ENCODE measurements at regions not wholly inside any gene's neighbourhood (a gene's known extent, or its start where the extent isn't known, plus 50 kb on each side); places are given as distances from the start of the nearest gene placed in this dataset.
"Not testable (repeated sequence)": the region's sequence is repeated elsewhere in the genome, so short reads cannot be mapped to it uniquely, and the experiment has no call there.

GRCh38 chr2:172260336-172260735, 157.6 kb upstream of the DLX2 start:
- DNase-seq = no peak
- no peaks in the 10 kb centered on the region for H3K36me3 ChIP-seq

GRCh38 chr2:172261292-172261691, 158.6 kb upstream of the DLX2 start:
- TF ChIP-seq CTCF (IDR thresholded peaks at IDR 0.05; ENCODE audit: low read depth, low read length) = no peak
- Histone ChIP-seq H3K9me3 (no peaks in the 10 kb centered on the region), H3K27me3 (no peaks in the 10 kb centered on the region), H3K36me3 (no peaks in the 10 kb centered on the region), H3K4me1 (no peaks in the 10 kb centered on the region), H3K4me3 (ENCODE audit: low read depth, low read length) (no peak overlapping the region)
- no peak for DNase-seq

More at GRCh38 chr2:172260336-172260735, 157.6 kb upstream of the DLX2 start:
- no peak for TF ChIP-seq CTCF (IDR thresholded peaks at IDR 0.05; ENCODE audit: low read depth, low read length)
- H3K9me3 ChIP-seq = no peaks in the 10 kb centered on the region
- no peaks in the 10 kb centered on the region for H3K27me3 ChIP-seq
- H3K4me3 ChIP-seq (ENCODE audit: low read depth, low read length) = no peak overlapping the region
- no peaks in the 10 kb centered on the region for H3K4me1 ChIP-seq

GRCh38 chr2:172262486-172262885, 159.8 kb upstream of the DLX2 start:
- H3K9me3 ChIP-seq = no peaks in the 10 kb centered on the region
- H3K36me3 ChIP-seq = no peaks in the 10 kb centered on the region
- no peaks in the 10 kb centered on the region for H3K27me3 ChIP-seq
- no peaks in the 10 kb centered on the region for H3K4me1 ChIP-seq
- no peak for DNase-seq
- no peak overlapping the region for H3K4me3 ChIP-seq (ENCODE audit: low read depth, low read length)
- no peak for TF ChIP-seq CTCF (IDR thresholded peaks at IDR 0.05; ENCODE audit: low read depth, low read length)

GRCh38 chr2:172264820-172265219, 162.1 kb upstream of the DLX2 start:
- DNase-seq; H3K4me1 ChIP-seq; H3K9me3 ChIP-seq; H3K36me3 ChIP-seq; H3K4me3 ChIP-seq (ENCODE audit: low read depth, low read length); H3K27me3 ChIP-seq: not testable (repeated sequence)

GRCh38 chr2:172269507-172270244, 157.7 kb upstream of the ITGA6 start:
- not testable (repeated sequence) for H3K36me3 ChIP-seq; H3K9me3 ChIP-seq; H3K27me3 ChIP-seq; H3K4me3 ChIP-seq (ENCODE audit: low read depth, low read length); DNase-seq; H3K4me1 ChIP-seq

GRCh38 chr2:172270278-172271079, 156.9 kb upstream of the ITGA6 start:
- no peaks in the 10 kb centered on the region for H3K27me3 ChIP-seq
- no peak overlapping the region for H3K4me3 ChIP-seq (ENCODE audit: low read depth, low read length)
- DNase-seq = no peak
- no peak for TF ChIP-seq CTCF (IDR thresholded peaks at IDR 0.05; ENCODE audit: low read depth, low read length)
- no peaks in the 10 kb centered on the region for H3K36me3 ChIP-seq
- H3K9me3 ChIP-seq = no peaks in the 10 kb centered on the region
- no peaks in the 10 kb centered on the region for H3K4me1 ChIP-seq

GRCh38 chr2:172273910-172274571, 153.3 kb upstream of the ITGA6 start:
- Histone ChIP-seq H3K4me1 (no peaks in the 10 kb centered on the region), H3K9me3 (no peaks in the 10 kb centered on the region), H3K4me3 (ENCODE audit: low read depth, low read length) (no peak overlapping the region), H3K27me3 (no peaks in the 10 kb centered on the region), H3K36me3 (no peaks in the 10 kb centered on the region)
- no peak for DNase-seq
- TF ChIP-seq CTCF (IDR thresholded peaks at IDR 0.05; ENCODE audit: low read depth, low read length) = no peak

Data from BE2C (cell line).